Left ventricle myocardium inferior (tissue), 1 donor: ENCODE measurements at regions not wholly inside any gene's neighbourhood (a gene's known extent, or its start where the extent isn't known, plus 50 kb on each side); places are given as distances from the start of the nearest gene placed in this dataset.

Experiments
- DNase-seq: peaks from one replicate; pipeline ENCODE4 v3.0.0-alpha.2; 2020
- H3K27ac ChIP-seq: fragments of 200-600 bp; replicated peaks from 2 replicates; pipeline ENCODE4 v1.8.0; 2021
- H3K27me3 ChIP-seq: fragments of 200-600 bp; 2 replicates; pipeline ENCODE4 v1.8.0; 2021; ENCODE audit warnings: low read depth
- H3K36me3 ChIP-seq: fragments of 200-600 bp; 2 replicates; pipeline ENCODE4 v1.8.0; 2021
- H3K4me1 ChIP-seq: fragments of 200-600 bp; 2 replicates; pipeline ENCODE4 v1.8.0; 2021
- H3K4me3 ChIP-seq: fragments of 200-600 bp; 2 replicates; pipeline ENCODE4 v1.8.0; 2021; ENCODE audit warnings: mild to moderate bottlenecking, moderate library complexity
- H3K9me3 ChIP-seq: fragments of 200-600 bp; replicated peaks from 2 replicates; pipeline ENCODE4 v1.8.0; 2021
- CTCF ChIP-seq: fragments of 200-600 bp; IDR thresholded peaks from 2 replicates; pipeline ENCODE4 v1.8.0; 2021; ENCODE audit warnings: antibody characterized with exemption, mild to moderate bottlenecking, borderline replicate concordance
- intact Hi-C: fragments of 100-400 bp; cut with micrococcal nuclease; formaldehyde crosslinking; loops from one replicate; pipeline ENCODE4 v1.11.0; 2022
- donor health status: DM: no; HTN: yes; CAD: no; lungs with severe emphysema.

GRCh38 chrX:150038315-150038714 lies 100.0 kb upstream of the EOLA2 start:
- no peaks in the 10 kb centered on the region for H3K27me3 ChIP-seq
- intact Hi-C loops, result no loop called here

DNA sequence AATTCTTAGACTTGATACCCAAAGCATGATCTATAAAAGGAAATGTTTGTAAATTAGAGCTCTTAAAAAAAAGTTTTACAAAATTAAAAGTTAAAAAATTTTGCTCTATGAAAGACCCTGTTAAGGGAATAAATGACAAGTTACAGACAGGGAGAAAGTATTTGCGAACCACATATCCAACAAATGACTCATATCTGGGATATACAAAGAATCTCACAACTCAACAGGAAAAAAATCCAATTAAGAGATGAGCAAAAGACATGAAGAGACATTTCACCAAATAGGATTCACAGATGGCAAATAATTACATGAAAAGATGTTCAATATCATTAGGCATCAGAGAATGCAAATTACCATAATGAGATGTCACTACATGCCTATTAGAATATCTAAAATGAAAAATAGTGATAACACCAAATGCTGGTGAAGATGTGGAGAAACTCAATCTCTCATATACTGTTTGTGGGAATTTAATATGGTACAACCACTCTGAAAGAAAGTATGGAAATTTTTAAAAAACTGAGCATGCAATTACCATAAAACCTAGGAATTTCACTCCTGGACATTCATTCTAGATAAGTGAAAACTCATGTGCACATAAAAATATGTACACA lies 100.8 kb upstream of the EOLA2 start:
- intact Hi-C loops, result no loop called here
- TF ChIP-seq CTCF, result no peak
- Histone ChIP-seq H3K9me3 (peaks cover 9% of the 10 kb centered on the region), H3K27ac (no peak overlapping the region), H3K4me3 (no peak overlapping the region), H3K4me1 (no peaks in the 10 kb centered on the region), H3K36me3 (no peaks in the 10 kb centered on the region), H3K27me3 (no peaks in the 10 kb centered on the region)
- no peak for DNase-seq

More at GRCh38 chrX:150038315-150038714, 100.0 kb upstream of the EOLA2 start:
- Histone ChIP-seq H3K4me3 (no peak overlapping the region), H3K27ac (no peak overlapping the region), H3K9me3 (peaks cover 9% of the 10 kb centered on the region), H3K4me1 (no peaks in the 10 kb centered on the region), H3K36me3 (no peaks in the 10 kb centered on the region)
- DNase-seq, result no peak
- no peak for TF ChIP-seq CTCF

DNA sequence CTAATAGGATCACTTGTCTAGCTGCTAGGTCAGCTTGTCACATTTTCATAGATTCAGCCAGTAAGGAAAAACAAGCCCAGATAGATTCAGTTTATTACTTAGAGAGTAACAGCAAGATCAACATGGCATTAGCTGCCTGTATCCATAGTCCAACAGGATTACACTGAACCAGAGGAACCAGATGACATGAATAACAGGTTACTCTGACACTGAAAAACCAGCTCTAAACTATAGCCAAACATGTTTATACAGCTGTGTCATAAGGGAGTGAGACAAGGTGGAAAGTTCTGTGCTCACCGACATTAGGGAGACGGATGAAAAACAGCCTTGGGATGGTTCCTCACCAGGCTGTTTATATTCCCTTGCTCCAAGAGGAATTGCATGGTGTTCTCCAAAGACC lies 102.9 kb upstream of the EOLA2 start:
- intact Hi-C loops, result no loop called here

DNA sequence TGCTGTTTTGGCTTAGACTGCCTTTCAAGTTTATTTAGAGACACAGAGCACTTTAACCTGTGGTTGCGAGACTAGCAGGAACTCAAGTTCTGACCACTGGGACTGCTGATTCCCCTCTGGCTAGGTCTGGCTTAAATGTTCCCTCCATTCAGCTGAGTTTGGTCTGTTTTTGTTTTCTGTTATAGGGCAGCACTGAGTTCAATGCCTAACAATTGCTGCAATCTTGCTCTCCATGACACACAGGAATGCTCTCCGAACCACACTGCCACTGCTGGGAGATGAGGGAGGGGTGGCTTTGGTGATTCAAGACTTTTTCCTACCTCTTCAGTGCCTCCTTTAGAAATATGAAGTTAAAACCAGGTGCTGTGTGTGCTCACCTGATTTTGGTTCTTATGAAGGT lies 106.3 kb upstream of the EOLA2 start:
- Histone ChIP-seq H3K4me1 (no peaks in the 10 kb centered on the region), H3K9me3 (no peaks in the 10 kb centered on the region), H3K4me3 (no peak overlapping the region), H3K27ac (no peak overlapping the region), H3K27me3 (no peaks in the 10 kb centered on the region), H3K36me3 (no peaks in the 10 kb centered on the region)
- intact Hi-C loops, result no loop called here
- DNase-seq, result no peak
- no peak for TF ChIP-seq CTCF

More for the DNA sequence above, 102.9 kb upstream of the EOLA2 start:
- no peak for TF ChIP-seq CTCF
- Histone ChIP-seq H3K9me3 (no peaks in the 10 kb centered on the region), H3K36me3 (no peaks in the 10 kb centered on the region), H3K27ac (no peak overlapping the region), H3K4me3 (no peak overlapping the region), H3K4me1 (no peaks in the 10 kb centered on the region), H3K27me3 (no peaks in the 10 kb centered on the region)
- no peak for DNase-seq

DNA sequence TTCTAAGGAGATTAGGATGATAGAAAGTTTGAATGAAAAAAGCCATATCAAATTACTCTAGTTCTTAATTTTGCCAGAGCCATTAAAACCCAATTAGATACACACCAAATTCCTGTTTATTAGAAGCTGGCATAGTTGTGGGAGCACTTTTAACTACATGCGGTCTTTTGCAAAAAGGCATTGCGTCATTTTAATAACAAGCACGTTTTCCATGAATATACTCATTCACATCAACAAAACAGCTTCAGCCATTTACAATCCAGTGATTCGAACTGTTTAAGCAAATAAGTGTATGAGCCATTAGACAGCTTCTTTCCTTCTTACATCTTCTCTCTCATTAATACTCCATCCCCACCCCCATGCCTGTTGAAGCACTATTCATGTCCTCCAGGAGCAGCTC lies 109.5 kb upstream of the EOLA2 start:
- H3K27ac ChIP-seq, result no peak overlapping the region
- no peak for TF ChIP-seq CTCF
- H3K27me3 ChIP-seq, result no peaks in the 10 kb centered on the region
- no peaks in the 10 kb centered on the region for H3K9me3 ChIP-seq
- intact Hi-C loops, result no loop called here
- H3K4me1 ChIP-seq, result no peaks in the 10 kb centered on the region
- no peaks in the 10 kb centered on the region for H3K36me3 ChIP-seq
- no peak overlapping the region for H3K4me3 ChIP-seq
- DNase-seq, result no peak
